GM23338 (cell line): ENCODE measurements at regions not wholly inside any gene's neighbourhood (a gene's known extent, or its start where the extent isn't known, plus 50 kb on each side); places are given as distances from the start of the nearest gene placed in this dataset.

Source experiments
- ATAC-seq: fragments of 200-7000 bp; cut with Tn5 transposase; 3 replicates; pipeline ENCODE4 v1.9.1; 2020
- DNase-seq: peaks from one replicate; pipeline ENCODE4 v3.0.0-alpha.2; 2015; ENCODE audit warnings: low spot score
- H2AFZ ChIP-seq: fragments of 200-600 bp; sonication (generic); 2 replicates; pipeline ENCODE4 v1.8.0; 2016; ENCODE audit warnings: antibody characterized with exemption, mild to moderate bottlenecking, moderate library complexity
- H3F3A ChIP-seq: fragments of 200-600 bp; sonication (generic); replicated peaks from 2 replicates; pipeline ENCODE4 v1.8.0; 2017; ENCODE audit warnings: antibody characterized with exemption, mixed run types, low read depth
- H3K27ac ChIP-seq: fragments of 200-600 bp; sonication (generic); 2 replicates; pipeline ENCODE4 v1.6.1; 2016; ENCODE audit warnings: low read depth
- H3K27me3 ChIP-seq: fragments of 200-600 bp; sonication (generic); 2 replicates; pipeline ENCODE4 v1.8.0; 2016; ENCODE audit warnings: mild to moderate bottlenecking, mixed run types, moderate library complexity; ENCODE audit not compliant: insufficient read depth
- H3K36me3 ChIP-seq: fragments of 200-600 bp; sonication (generic); 2 replicates; pipeline ENCODE4 v1.8.0; 2016; ENCODE audit warnings: mild to moderate bottlenecking; ENCODE audit not compliant: insufficient read depth
- H3K4me1 ChIP-seq: fragments of 200-600 bp; sonication (generic); 2 replicates; pipeline ENCODE4 v1.8.0; 2016; ENCODE audit warnings: mild to moderate bottlenecking, moderate library complexity; ENCODE audit not compliant: insufficient read depth
- H3K4me2 ChIP-seq: fragments of 200-600 bp; sonication (generic); 2 replicates; pipeline ENCODE4 v1.7.1; 2017; ENCODE audit warnings: mixed run types
- H3K4me3 ChIP-seq: fragments of 200-600 bp; sonication (generic); 2 replicates; pipeline ENCODE4 v1.6.1; 2016; ENCODE audit warnings: mixed run types
- H3K79me2 ChIP-seq: fragments of 200-600 bp; sonication (generic); replicated peaks from 2 replicates; pipeline ENCODE4 v1.8.0; 2017; ENCODE audit warnings: mild to moderate bottlenecking; ENCODE audit not compliant: insufficient read depth
- H3K9me2 ChIP-seq: fragments of 200-600 bp; sonication (generic); 2 replicates; pipeline ENCODE4 v1.8.0; 2017; ENCODE audit not compliant: insufficient read depth
- H4K20me1 ChIP-seq: fragments of 200-600 bp; sonication (generic); replicated peaks from 2 replicates; pipeline ENCODE4 v1.8.0; 2017; ENCODE audit warnings: mild to moderate bottlenecking; ENCODE audit not compliant: insufficient read depth
- H3K27ac Mint-ChIP-seq: 2 replicates; pipeline ENCODE4 v1.8.0; 2020; ENCODE audit warnings: inconsistent platforms, mild to moderate bottlenecking, moderate library complexity, mixed read lengths
- H3K27me3 Mint-ChIP-seq: 3 replicates; pipeline ENCODE4 v1.8.0; 2022; ENCODE audit warnings: low read depth, mild to moderate bottlenecking, moderate library complexity, mixed read lengths, inconsistent platforms; ENCODE audit not compliant: insufficient read depth, poor library complexity
- H3K36me3 Mint-ChIP-seq: 3 replicates; pipeline ENCODE4 v1.8.0; 2021; ENCODE audit warnings: low read depth, mild to moderate bottlenecking, inconsistent platforms, moderate library complexity, mixed read lengths
- H3K4me1 Mint-ChIP-seq: 3 replicates; pipeline ENCODE4 v1.8.0; 2020; ENCODE audit warnings: mild to moderate bottlenecking, inconsistent platforms, mixed read lengths
- H3K4me3 Mint-ChIP-seq: 3 replicates; pipeline ENCODE4 v1.8.0; 2021; ENCODE audit warnings: moderate library complexity, mild to moderate bottlenecking, inconsistent platforms, mixed read lengths
- H3K9me3 Mint-ChIP-seq: 3 replicates; pipeline ENCODE4 v1.8.0; 2020; ENCODE audit warnings: moderate library complexity, mild to moderate bottlenecking, inconsistent platforms, mixed read lengths
- POLR2AphosphoS5 ChIP-seq: IDR thresholded peaks from 2 replicates; pipeline ENCODE4 v1.6.1; 2016; ENCODE audit warnings: antibody characterized with exemption, low read depth
- STAT1 ChIP-seq: IDR thresholded peaks from one replicate; pipeline ENCODE4 v1.6.1; 2016; ENCODE audit warnings: antibody characterized with exemption; ENCODE audit not compliant: unreplicated experiment
- ZNF462 ChIP-seq: fragments of 250-450 bp; sonication (Bioruptor Pico); IDR thresholded peaks from 2 replicates; pipeline ENCODE4 v1.5.0; 2020; ENCODE audit warnings: mild to moderate bottlenecking, moderate library complexity
- TF ChIP-seq, protein P1 (sequence below): IDR thresholded peaks from one replicate; pipeline ENCODE4 v1.6.1; 2018; ENCODE audit warnings: antibody characterized with exemption; ENCODE audit not compliant: unreplicated experiment

DNA sequence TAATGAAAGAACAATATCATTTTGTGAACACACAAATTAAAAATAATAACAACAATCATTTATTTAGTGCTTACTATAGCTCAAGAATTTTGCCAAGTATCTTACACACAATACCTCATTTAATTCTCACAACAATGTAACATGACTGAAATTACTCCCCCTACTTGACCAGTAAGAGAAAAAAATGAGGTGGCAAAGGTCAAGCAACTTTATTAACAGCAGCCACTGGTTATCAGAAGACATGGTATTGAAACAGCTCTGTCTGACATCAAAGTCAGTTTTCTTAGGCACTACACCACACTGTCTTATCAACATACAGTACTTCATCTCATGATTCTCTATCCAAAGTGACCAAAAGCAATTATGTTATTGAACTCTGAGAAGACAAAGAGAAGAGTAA, 389.4 kb downstream of the ZEB2 start:
- H3K27ac Mint-ChIP-seq: no peak overlapping the region
- no peak overlapping the region for H3K4me2 ChIP-seq
- H3K27me3 ChIP-seq: peaks cover 11% of the 10 kb centered on the region; the same call in 1 of the 2 replicates
- no peaks in the 10 kb centered on the region for H3K36me3 ChIP-seq
- H3K9me3 Mint-ChIP-seq: no peaks in the 10 kb centered on the region
- no peak overlapping the region for H2AFZ ChIP-seq
- no peak overlapping the region for H3K4me3 ChIP-seq
- no peak overlapping the region for H3K4me3 Mint-ChIP-seq
- H3K36me3 Mint-ChIP-seq: no peaks in the 10 kb centered on the region
- H4K20me1 ChIP-seq: no peaks in the 10 kb centered on the region
- H3F3A ChIP-seq: no peaks in the 10 kb centered on the region
- peaks cover 13% of the 10 kb centered on the region; the same call in 1 of the 2 replicates for H3K4me1 ChIP-seq
- no peak overlapping the region for H3K27ac ChIP-seq
- H3K4me1 Mint-ChIP-seq: peaks cover 5% of the 10 kb centered on the region; the same call in 2 of the 3 replicates
- no peaks in the 10 kb centered on the region for H3K9me2 ChIP-seq
- H3K27me3 Mint-ChIP-seq: no peaks in the 10 kb centered on the region
- no peak for ATAC-seq
- no peak for TF ChIP-seq STAT1
- TF ChIP-seq POLR2AphosphoS5: no peak
- TF ChIP-seq, protein P1, sequence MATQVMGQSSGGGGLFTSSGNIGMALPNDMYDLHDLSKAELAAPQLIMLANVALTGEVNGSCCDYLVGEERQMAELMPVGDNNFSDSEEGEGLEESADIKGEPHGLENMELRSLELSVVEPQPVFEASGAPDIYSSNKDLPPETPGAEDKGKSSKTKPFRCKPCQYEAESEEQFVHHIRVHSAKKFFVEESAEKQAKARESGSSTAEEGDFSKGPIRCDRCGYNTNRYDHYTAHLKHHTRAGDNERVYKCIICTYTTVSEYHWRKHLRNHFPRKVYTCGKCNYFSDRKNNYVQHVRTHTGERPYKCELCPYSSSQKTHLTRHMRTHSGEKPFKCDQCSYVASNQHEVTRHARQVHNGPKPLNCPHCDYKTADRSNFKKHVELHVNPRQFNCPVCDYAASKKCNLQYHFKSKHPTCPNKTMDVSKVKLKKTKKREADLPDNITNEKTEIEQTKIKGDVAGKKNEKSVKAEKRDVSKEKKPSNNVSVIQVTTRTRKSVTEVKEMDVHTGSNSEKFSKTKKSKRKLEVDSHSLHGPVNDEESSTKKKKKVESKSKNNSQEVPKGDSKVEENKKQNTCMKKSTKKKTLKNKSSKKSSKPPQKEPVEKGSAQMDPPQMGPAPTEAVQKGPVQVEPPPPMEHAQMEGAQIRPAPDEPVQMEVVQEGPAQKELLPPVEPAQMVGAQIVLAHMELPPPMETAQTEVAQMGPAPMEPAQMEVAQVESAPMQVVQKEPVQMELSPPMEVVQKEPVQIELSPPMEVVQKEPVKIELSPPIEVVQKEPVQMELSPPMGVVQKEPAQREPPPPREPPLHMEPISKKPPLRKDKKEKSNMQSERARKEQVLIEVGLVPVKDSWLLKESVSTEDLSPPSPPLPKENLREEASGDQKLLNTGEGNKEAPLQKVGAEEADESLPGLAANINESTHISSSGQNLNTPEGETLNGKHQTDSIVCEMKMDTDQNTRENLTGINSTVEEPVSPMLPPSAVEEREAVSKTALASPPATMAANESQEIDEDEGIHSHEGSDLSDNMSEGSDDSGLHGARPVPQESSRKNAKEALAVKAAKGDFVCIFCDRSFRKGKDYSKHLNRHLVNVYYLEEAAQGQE: no peak
- TF ChIP-seq ZNF462 (CRISPR knock-in tag): no peak
- DNase-seq: no peak
- no peaks in the 10 kb centered on the region for H3K79me2 ChIP-seq
